Left ventricle myocardium superior (tissue), 1 donor: ENCODE measurements at regions not wholly inside any gene's neighbourhood (a gene's known extent, or its start where the extent isn't known, plus 50 kb on each side); places are given as distances from the start of the nearest gene placed in this dataset.

ENCODE experiments used
- ATAC-seq: fragments of 200-7000 bp; cut with Tn5 transposase; one replicate; pipeline ENCODE4 v1.9.1; 2020; ENCODE audit warnings: mild to moderate bottlenecking, moderate library complexity
- DNase-seq: peaks from one replicate; pipeline ENCODE4 v3.0.0-alpha.2; 2020
- intact Hi-C: fragments of 100-400 bp; cut with micrococcal nuclease; formaldehyde crosslinking; loops from one replicate; pipeline ENCODE4 v1.11.0; 2022
- donor health status: DM: no; HTN: yes; CAD: no; lungs with severe emphysema.

DNA sequence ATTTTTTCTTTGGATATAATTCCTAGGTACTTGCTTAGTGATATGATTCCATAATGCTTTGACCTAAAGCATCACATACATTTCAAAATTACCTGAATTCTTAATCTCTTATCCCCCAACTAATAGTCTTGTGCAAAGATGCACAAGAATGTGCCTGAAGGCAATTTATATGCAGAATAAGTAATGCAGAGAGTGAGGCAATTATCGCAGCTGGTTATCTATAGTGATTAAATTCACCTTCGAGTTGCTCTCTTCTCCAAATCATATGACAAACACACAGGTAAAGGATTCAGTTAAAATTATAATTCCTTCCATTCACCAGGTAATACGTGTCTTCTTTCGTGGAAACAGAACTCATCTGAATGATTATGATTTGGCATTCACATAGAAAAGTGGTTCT, 717.3 kb downstream of the MRPL39 start:
- ATAC-seq, result no peak
- intact Hi-C loops, result no loop called here
- DNase-seq, result no peak

DNA sequence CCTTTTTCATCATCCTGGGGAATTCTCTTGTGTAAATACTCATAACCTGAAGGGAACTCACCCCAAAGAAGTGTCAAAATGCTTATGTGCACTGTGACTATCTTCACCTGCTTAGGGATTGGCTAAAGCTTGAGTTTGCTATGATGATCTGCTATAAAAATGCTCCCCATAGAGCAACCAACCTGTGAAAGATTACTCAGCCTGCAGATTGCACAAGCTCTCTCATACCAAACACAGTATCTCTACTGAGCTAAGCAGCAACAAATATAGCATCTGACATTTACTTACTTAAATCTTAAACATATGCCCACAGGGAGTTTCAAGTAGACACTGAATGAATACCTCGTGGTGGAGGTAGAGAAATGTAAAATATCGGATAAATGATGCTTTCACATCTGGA, 725.8 kb downstream of the MRPL39 start:
- ATAC-seq (no peak), DNase-seq (no peak)
- intact Hi-C loops, result no loop called here

DNA sequence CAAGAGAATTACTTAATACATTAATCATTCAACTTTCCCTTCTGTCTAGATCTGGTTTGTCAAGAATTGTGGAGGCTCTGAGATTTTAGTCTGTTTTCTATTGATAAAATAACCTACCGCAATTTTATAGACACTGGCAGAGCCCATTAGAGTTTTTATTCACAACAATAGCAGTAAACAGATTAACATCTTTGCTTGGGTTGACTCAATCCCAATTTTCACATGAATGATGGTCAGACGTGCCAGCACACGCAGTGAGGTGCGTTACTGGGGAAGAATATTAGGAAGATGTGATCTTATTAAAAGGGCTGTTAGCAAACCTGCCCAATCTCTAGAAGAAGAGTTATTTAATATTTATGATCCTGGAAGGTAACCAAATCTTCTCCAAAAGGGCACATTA, 736.6 kb downstream of the MRPL39 start:
- intact Hi-C loops, result no loop called here
- DNase-seq, result no peak
- ATAC-seq, result no peak

DNA sequence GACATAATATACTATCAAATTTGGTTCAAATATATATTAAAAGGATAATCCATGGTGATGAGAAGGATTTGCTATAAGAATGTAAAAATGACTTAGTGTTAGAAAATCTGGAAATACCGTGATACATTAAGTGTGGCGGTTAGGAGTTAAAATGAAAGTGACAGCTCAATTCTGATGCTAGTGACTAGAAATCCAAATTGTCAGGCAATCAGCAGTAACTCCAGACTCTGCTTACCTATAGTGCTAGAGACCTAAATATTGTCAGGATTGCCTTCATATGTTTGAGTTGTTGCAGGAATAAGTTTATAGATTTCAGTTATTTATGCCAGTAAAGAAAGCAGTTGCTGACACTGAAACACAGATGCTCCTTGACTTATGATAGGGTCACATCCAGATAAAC, 737.4 kb downstream of the MRPL39 start:
- no peak for ATAC-seq
- intact Hi-C loops, result no loop called here

DNA sequence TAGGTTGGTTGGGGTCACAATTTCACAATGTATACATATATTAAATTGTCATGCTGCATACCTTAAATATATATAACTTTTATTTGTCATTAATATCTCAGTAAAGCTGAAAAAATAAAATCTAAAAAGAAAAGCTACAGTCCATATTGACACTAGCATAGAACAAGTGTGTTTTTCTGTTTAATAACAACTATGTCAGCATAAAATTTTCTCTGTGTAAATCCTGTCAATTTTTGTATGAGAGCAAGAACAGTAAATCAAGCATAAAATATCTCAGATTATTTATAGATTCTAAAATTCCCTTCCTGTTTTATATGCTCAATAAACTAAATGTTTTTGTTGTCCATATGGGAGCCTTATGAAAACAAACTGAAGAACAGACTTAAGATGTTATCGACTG, 739.2 kb downstream of the MRPL39 start:
- no peak for DNase-seq
- no peak for ATAC-seq
- intact Hi-C loops, result no loop called here

More for the DNA sequence above, 737.4 kb downstream of the MRPL39 start:
- no peak for DNase-seq

DNA sequence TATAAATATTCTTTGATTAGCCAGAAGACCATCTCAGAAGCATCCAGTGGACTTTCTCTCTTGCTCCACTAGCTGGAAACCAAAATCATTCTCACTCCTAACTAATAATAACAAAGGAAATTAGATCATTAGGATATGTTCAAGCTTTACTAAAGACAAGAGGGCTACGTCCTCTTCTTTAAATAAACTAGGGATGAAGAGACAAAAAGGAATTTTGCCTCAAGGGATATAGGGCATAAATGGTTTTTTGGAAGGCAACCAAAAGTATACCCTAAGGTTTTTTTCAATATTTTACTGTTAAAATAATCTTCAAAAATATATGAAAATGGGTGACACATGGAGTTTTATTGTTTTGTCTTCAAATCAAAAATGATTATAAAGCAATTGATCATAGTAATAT, 745.8 kb downstream of the MRPL39 start:
- intact Hi-C loops, result no loop called here
- DNase-seq, result no peak
- ATAC-seq, result no peak

DNA sequence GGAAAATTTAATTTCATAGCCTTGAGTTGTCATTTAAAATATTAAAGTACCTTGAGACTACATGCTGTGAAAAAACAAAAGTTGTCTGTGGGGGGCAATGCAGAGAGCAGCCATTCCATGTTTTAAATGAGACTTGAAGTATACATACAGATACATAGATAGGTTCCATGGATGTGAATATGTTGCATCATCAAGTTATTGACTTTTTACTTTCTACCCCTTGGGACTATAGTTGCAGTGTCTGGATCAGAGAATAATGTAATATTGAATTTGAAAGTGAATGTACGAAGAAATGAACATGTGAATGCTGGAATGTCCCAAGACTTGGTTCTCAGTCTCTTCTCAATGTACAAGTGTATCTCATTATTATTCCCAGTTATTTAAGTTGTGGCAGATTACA, 751.0 kb downstream of the MRPL39 start:
- ATAC-seq, result no peak

DNA sequence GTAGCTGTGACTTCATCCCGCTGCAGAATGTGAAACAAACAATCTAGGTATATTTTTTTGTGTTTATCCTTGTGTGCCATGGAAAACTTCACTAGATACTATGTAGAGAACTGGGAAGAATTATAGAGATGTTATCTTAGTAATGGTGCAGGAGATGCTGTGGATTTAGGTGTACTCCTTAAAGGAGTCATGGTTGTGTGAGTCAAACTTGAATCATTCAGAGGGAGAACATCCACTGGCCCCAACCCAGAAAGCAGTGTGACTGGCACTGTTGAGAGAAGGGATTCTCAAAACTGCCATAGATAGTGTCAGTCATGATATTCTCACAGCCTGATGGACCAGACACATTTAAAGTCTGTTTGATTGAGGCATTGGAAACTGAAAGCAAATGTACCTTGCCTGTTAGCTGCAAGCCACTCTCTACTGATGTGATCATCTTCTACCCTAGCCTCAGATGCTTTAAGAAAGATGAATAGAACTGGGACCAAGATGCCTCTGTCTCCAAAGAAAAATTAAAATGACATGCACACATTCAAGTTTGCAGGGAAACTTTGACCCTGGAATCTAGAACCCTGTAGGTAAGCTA, 754.6 kb downstream of the MRPL39 start:
- no peak for ATAC-seq
- no peak for DNase-seq
- intact Hi-C loops, result no loop called here

More for the DNA sequence above, 751.0 kb downstream of the MRPL39 start:
- no peak for DNase-seq
- intact Hi-C loops, result no loop called here

DNA sequence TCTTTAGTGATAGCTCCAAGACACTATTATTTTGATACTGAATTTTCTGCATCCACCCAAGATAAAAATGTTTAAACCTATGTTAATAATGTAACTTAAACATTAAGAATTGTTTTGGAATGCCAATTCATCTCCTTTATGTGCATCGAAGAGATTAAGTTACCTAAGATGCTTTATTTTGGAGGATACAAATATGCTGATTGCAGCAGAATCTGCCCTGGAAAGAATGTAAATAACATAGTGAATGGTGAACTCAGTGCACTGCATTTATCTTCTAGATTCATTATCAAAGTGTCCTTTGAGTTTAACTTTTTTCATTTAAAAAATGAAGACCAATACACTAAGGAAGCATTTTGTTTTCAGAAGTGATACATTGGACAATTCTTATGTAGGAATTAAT, 757.2 kb downstream of the MRPL39 start:
- no peak for DNase-seq
- ATAC-seq, result no peak
- intact Hi-C loops, result no loop called here

DNA sequence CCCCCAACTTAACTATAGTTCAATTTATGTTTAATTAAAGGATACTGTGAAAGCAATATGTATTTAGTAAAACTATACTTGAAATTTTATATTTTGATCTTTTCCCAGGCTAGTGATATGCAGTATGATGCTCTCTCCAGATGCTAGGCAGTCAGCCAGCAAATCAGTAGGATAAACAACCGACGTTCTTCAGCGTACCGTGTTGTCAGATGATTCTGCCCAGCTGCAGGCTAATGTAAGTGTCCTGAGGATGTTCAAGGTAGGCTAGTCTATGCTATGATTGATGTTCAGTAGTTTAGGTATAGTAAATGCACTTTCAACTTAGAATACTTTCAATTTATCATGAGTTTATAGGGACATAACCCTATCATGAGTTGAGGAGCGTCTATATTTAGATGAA, 762.6 kb downstream of the MRPL39 start:
- DNase-seq (no peak), ATAC-seq (no peak)
- intact Hi-C loops, result no loop called here

DNA sequence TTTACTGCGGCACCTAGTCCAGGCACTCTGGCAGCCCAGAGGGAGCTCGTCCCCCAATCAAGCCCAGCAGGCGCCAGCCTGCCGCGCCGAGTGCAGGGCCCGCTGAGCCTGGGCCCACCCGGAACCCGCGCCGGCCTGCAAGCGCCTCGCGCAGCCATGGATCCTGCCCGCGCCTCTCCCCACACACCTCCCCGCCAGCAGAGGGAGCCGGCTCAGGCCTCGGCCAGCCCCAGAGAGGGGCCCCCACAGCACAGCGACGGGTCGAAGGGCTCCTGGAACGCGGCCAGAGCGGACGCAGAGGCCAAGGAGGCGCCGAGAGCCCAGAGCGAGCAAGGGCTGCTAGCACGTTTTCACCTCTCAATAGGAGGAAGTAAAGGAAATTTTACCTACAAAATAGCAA, 767.0 kb downstream of the MRPL39 start:
- intact Hi-C loops, result no loop called here
- ATAC-seq (no peak), DNase-seq (no peak)

DNA sequence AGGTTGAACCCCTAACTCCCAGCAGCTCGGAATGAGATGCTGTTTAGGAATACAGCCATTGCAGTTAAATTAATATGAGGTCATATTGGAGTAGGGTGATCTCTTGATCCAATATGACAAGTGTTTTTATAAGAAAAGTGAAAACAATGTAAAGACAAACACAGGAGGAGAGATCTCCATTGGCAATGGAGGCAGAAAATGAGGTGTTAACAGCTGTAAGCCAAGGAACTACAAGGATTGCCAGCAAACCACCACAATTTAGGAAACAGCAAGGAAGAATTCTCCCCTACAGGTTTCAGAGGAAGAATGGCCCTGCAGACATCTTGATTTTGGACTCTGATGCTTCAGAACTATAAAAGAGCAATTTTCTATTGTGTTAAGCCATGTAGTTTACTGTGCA, 774.3 kb downstream of the MRPL39 start:
- no peak for ATAC-seq
- DNase-seq, result no peak
- intact Hi-C loops, result no loop called here

DNA sequence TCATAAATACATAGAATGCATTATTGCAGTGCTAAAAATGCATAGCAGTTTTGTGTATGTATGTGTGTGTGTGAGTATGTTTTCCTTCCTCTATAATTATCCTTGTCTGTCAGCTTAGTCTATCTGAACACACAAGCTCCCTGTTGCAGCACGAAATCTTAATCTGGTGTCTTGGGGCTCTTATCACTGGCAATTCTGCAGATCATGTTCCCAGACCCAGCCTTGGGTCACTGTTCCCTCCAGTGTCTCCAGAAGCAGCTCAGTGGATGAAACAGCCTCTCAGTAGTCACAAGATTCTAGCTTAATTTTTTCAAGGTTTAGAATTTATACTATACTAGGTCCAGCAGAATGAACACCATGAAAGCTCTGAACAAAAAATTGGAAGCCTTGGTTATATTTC, 777.9 kb downstream of the MRPL39 start:
- DNase-seq (no peak), ATAC-seq (no peak)
- intact Hi-C loops, result no loop called here

DNA sequence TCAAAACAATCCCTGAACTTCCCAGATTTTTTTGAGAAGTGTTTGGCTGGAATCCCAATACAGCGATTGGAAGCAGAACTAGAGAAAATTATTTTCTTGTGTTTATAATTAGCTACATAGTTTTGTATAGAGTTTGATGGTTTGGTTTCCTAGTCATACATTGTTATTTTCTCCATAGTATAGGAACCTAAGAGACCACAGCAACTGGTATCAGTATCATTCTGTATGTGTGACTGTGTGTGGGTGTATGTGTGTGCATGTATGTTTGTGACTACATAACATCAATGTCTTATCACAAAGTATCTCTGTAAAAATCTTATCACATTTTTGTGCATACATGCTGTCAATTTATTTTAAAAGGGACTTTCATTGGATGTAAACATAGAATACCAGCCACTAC, 780.5 kb downstream of the MRPL39 start:
- no peak for ATAC-seq
- DNase-seq, result no peak
- intact Hi-C loops, result no loop called here

DNA sequence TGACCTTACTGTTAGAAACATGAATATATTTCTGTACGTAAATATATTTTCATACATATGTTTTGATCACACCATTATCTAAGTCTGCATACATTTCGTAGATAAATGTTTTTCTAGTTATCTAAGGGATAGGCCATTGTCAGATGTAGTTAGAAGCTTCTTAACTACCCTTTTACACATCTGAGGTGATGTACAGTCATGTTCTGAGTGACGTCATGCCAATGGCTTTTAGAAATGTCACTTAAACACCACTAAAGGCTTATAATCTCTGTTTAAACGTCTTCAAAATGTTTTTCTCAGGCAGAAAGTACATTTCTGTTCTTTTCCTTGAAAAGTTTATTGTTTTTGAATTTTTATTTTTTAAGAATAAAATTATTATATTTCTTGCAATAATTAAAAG, 781.9 kb downstream of the MRPL39 start:
- DNase-seq (no peak), ATAC-seq (no peak)
- intact Hi-C loops, result no loop called here

DNA sequence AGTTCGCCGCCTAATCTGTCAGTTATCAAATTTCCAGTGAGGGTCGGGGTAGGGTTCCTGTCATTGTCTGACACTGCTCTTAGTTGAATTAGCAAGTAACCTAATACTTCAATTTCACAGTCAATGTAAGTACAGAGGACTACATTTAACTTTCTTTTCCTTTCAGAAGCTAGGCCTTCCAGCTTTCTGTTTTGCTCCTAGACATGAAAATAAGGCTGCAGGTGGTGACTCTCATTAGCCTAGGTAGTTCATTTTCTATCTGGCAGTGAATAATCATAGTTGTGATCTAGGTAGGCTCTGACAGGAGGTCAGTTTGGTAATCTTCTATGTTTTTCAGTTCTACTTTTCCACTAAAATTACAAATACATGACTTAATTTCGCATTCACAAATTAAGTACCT, 783.1 kb downstream of the MRPL39 start:
- intact Hi-C loops, result no loop called here
- DNase-seq (no peak), ATAC-seq (no peak)

DNA sequence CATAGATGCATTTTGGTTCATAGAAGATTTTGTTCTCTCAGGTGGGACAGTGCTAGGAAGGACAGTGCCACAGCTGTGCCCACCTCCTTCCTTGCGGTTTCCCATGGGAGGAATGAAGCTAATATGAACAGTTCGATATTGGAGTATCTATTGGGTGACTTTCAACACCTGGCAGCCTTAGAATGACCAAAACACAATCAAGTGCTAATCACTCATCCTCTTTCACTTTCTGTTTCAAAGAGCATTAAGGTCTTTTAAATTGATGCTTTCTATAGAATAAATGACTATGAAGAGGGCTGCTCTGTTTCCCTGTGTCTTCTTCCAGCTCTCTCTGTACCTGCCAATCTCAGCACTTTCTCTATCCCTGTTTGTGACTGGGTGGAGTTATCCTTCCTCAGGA, 784.0 kb downstream of the MRPL39 start:
- intact Hi-C loops, result no loop called here
- ATAC-seq (no peak), DNase-seq (no peak)

DNA sequence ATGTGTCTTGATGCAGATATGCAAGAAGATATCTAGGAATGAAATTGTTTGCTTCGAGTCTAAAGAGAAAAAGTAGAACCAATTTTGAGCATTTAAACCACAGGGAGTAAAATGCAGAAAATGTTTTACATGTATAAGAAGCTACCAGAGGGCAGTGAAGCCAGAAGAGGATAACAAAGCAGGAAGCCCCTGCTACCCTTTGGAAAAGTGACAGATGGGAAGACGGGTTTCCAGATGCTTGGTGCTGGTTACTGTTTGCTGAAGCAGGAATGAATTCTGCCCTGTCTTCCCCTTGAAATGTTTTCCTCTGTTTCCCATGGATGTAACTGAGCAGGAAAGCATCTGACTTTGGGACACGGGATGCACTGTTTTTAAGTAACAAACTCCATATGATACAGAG, 822.2 kb downstream of the MRPL39 start:
- intact Hi-C loops, result no loop called here
- DNase-seq (no peak), ATAC-seq (no peak)

DNA sequence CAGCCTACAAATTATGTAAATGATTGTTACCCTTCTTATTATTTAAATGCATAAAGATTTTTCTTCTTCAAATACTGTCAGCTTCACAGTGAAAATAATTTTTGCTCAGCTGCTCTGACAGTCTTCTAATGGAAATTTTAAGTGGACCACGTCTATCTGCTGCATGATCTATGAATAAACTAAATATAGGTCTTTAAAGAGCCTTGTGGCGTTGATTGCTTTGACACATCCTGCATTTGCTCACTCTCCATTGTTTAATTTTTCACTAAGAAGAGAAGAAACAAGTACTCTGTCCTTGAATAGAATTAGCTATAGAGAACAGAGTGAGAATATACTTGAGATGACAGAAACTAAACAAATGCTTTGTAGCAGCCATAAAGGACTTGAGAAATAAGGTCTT, 826.1 kb downstream of the MRPL39 start:
- intact Hi-C loops, result no loop called here
- ATAC-seq (no peak), DNase-seq (no peak)

DNA sequence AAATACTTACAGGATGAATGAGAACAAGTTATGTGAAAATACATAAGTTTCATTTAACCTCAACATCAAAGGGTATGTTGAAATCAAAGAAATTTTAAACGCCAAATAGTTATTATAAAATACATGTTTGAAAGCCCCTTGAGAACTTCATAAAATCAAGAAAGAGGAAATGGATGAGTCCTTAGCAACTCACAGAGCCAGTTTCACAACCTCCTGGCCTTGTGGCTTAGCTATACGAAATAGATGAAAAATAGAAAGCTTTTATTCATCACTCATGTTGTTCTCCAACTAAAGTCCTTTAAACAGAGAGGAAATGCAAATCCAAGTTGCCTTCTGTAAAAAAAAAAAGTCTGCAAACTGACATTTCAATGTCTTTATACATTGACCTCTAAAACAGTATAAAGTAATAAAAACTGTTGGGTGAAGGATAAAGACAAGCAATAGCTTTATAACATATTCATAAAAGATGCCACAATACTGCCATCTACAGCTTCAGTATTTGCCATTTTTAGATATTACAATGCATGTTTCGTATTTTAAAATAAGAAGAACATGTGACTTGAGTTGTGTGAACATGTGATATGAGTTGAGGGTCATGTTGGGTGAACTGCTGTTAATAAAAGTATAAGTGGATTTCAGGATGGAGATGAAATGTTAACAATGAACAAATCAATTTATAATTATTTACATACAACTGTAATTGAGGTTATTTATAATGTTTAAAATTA, 847.8 kb downstream of the MRPL39 start:
- DNase-seq (no peak), ATAC-seq (no peak)
- intact Hi-C loops, result no loop called here

DNA sequence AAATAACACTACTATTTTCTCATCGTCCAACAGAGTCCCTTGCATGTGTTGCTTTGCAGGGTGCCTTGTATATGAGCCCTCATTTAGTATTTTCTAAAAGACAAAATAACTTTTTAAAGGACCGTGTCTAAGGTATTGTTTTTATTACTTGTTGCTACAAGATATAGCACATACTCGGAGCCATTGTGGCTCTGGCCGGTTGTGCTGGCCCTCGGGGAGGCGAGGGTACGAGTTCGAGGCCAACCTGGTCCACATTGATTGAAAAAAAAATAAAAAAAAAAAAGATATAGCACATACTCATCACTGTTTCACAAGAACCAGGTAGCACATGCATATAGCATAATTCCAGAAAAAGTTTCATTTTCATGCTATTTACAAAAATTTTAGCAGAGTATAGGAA, 869.2 kb downstream of the MRPL39 start:
- intact Hi-C loops, result no loop called here
- DNase-seq (no peak), ATAC-seq (no peak)
